Stimulated activated CD4-positive, alpha-beta T cell treated with anti-CD3 and anti-CD28 coated beads, Interleukin-1b, Interleukin-23, amount 100 ng/mL, for 4 hours (primary cell): ENCODE measurements at regions not wholly inside any gene's neighbourhood (a gene's known extent, or its start where the extent isn't known, plus 50 kb on each side); places are given as distances from the start of the nearest gene placed in this dataset.
"Not testable (repeated sequence)": the region's sequence is repeated elsewhere in the genome, so short reads cannot be mapped to it uniquely, and the experiment has no call there.

ENCODE experiments used
- DNase-seq, 2 donors: peaks; one replicate each; pipeline ENCODE4 v3.0.0-alpha.2; 2020; ENCODE audit warnings: low read depth in 2 of 2

DNA sequence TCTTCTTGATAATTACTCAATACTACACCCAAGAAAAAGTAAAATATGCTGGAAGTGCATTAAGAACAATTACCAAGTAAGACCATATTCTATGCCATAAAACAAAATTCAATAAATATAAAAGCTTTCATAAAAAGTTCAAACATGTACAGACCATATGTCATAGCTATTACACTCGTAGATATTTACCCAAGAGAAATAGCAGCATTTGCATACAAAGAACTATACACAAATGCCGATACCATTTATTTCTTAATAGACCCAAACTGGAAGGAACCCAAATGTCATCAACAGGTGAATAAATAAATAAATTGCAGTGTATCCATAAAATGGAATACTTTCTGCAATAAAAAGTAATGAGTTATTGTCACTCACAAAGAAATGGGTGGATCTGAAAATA lies 78.3 kb upstream of the SLC16A7 start:
- DNase-seq, result no peak

DNA sequence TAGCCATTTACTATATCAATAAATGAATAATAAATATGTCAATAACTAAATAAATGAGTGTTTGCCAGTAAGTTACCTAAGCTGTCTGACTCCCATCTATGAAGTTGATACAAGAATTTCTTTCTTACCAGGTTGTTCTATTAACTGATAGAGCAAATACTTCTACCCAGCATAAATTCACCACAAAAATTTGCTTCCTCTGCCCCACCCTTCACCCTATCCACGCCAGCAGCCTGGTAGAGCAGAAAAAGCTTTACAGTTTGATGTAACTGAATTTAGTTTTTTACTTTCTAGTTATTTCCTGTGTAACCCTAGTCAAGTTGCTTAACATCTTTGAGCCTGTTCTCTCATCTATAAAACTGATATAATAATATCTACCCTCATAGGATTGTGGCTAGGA lies 94.9 kb upstream of the SLC16A7 start:
- no peak for DNase-seq

DNA sequence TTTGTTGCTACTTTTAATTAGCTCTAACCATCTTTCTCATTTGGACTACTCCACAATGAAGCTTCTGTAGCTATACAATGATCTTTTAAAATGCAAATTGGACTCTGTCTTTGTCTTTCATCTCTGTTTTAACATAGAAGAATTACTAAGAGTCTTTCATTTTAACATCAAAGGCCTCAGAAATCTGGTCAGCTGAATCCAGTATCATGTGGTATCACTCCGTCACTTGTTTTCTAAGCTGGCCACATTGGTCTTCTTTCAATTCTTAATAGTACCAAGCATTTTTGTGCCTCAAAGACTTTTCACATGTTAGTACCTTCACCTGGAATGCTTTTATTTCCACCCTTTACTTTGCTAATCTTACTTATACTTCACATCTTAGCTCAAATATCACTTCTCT lies 95.5 kb upstream of the SLC16A7 start:
- DNase-seq, result no peak

DNA sequence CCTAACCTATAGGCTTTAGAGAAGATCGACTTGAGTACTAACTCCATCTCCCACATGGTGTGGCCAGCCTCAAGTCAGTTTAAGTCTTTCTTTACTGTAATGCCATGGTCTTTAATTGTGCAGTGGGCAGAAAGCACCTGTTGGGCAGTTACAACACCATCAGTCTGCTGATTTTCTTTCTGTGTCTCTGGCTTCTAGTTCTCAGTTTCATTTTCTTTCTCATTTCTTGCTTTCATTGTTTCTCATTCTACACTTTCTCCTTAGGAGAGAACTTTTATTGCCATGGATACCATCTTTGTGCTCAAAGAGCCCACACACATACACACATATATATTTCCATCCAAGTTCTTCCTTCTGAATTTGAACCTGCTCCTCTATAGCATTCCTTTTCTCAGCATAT lies 96.1 kb upstream of the SLC16A7 start:
- DNase-seq, result no peak

DNA sequence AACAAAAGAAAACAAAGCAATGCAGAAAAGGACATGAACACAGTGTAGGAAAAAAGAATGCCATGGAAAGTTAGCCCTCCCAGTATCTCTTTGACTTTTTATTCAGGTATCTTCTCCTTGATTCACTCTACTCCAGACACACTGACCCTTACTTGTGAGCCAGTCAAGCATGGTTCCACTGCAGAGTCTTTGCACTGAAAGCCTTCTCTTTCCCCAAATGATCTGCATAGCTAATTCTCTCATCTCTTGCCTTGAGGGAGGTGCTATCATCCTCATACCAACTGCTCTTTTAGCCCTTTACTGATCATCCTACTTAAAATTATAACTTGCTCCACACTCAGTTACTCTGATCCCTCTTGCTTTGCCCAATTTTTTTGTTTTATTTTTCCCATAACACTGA lies 101.2 kb upstream of the SLC16A7 start:
- DNase-seq, result no peak

DNA sequence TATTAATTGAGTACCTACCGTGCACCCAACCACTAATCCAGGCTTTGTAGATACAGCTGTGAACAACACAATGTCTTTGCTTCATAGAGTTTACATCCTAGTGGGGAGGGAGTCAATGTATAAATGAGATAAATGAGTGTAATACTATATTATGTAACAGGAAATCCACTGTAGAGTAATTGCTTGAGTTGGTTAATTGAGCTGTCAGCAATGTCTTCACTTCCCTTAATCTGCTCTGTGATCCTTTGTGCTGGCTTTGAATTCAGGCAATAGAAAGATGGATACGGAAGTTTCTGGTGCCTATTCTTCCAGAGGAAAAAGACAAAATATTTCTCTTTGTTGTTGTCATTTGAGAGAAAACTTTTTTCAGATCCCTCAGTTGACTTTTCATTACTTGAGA lies 104.0 kb upstream of the SLC16A7 start:
- DNase-seq, result no peak

DNA sequence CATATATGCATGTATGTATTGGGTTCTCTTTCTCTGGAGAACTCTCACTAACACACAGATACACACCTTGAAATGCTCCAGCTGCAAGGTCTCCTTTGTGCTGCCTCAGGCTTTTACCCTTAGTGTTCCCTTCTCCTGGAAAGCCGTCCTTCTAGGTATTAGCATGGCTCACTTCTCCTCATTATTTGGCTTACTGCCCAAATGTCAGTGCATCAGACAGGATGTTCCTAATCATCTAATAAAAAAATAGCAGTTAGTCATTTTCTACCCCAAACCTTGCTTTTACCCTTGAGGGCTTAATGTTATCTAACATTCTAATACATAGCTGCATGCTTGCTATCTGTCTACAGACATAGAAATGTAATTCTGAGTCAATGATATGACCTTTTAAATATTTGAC lies 109.0 kb upstream of the SLC16A7 start:
- DNase-seq, result no peak

DNA sequence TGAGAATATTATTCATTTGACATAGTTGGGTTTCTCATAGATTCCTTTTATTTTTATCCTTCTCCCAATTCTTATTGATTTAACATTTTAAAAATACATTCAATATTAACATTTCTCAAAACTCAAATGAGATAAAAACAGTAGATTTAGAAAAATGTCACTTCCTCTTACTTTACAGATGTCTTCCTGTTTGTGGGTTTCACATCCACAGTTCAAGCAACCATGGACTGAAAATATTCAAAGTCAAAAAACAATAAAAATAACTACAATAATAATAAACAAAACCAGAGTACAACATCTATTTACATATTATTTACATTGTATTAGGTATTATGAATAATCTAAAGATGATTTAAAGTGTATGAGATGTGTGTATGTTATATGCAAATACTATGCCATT lies 111.3 kb upstream of the SLC16A7 start:
- no peak for DNase-seq

DNA sequence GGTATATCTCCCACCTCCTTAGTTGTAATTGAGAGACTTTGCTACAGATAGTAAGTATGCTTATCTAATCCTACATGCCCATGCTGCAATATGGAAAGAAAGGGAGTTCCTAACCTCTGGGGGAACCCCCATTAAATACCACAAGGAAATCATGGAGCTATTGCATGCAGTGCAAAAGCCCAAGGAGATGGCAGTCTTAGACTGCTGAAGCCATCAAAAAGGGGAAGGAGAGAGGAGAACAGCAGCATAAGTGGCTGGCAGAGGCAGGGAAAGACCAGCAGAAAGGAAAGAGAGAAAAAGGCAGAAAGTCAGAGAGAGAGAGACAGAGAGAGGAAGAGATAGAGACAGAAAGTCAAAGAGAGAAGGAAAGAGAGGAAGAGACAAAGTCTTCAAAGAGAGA lies 121.6 kb upstream of the SLC16A7 start:
- not testable (repeated sequence) for DNase-seq

DNA sequence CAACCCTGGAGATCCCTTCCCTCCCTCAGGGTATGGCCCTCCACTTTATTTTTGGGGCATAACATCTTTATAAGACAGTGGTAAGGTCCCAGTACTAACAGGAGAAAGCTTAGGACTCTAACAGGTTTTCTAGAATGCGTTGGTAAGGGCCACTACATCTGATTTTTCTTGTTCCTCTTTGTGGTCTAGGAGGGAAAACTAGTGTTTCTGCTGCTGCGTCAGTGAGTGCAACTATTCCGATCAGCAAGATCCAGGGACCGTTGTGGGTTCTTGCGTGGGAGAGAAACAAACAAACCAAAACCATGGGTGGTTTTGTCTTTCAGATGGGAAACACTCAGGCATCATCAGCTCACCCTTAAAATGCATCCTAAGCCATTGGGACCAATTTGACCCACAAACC lies 123.6 kb upstream of the SLC16A7 start:
- DNase-seq, result no peak

DNA sequence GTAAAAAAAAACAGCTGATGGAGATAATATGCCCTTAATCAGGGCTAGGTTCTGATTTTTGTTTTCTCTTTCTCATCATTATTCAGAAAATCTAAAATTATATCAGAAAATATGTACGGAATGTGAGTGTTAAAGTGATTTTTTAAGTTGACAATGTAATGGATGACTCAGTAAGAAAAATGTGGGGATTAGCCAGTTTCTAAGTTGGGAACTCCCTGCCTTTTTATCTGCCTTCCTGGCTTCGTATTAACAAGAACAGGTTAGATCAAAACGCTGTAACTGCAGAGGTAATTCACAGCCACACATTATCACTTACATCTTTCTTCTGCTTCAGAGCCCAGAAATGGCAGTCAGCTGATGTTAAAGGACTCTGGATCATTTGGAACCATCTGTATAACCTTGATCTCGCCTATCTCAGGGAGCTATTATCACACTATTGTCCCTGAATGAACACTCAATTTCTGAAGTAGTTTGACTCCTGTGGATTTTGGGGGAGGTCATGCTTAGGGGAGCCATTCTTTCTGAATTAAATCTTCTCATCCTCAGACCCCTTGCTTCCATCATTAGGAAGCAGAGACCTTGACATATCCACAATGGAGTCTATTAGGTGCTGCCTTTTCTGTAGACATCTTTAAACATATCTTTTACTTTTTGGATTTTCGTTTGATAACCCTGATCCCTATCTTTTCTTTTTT lies 135.7 kb upstream of the SLC16A7 start:
- no peak for DNase-seq

DNA sequence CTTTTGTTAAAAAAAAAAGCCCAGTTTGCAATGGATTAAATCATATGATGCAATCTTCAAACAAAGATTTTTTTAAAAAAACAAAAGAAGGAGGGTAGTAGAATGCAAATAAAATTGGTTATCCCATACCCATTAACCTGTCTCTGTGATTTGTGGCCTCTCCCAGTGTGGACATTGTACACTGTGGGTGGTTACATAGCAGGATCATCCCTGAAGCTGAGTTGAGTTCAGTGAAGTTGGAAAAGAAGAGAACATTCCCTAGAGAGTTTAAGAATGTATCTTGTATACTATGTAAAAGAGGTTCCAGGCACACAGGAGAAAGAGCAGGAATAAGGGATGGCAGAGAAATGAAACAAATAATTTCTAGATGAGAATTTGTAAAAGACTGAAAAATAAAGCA lies 142.4 kb upstream of the SLC16A7 start:
- DNase-seq, result no peak

DNA sequence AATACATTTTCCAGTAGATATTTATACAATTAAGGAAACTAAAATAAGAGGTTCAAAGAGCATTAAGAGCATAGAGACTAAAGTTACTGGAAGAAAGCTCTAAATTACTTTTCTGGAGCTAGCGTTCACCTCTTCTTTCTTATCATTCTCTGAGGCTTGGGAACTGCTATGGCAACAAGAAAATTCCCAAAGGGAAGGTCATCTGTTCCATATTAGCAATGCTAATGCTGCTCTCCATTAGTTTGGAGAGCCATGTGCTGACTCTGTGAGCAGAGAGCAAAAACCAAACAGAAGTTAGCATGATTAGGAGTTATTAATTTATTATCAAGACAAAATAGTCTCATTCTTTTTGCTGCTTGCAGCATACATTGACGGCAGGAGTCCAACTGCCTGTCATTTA lies 143.1 kb upstream of the SLC16A7 start:
- no peak for DNase-seq

DNA sequence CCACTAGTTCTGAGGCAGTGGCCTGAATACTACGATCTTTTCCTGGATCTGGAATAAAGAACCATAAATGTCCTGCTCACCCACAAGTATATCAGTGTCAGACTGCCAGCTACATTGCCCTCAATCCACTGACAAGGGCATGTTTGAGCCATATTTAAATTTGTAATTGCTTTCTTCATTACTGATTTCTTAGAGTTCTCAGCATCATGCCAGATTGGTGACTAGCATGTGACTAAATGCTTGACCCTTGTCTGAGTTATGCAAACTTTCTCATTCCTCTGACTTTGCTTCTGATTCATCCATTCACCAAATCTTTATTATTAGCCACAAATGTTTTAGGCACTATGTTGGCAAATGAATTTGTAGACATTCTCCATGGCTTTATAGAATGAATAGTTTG lies 143.6 kb upstream of the SLC16A7 start:
- no peak for DNase-seq

DNA sequence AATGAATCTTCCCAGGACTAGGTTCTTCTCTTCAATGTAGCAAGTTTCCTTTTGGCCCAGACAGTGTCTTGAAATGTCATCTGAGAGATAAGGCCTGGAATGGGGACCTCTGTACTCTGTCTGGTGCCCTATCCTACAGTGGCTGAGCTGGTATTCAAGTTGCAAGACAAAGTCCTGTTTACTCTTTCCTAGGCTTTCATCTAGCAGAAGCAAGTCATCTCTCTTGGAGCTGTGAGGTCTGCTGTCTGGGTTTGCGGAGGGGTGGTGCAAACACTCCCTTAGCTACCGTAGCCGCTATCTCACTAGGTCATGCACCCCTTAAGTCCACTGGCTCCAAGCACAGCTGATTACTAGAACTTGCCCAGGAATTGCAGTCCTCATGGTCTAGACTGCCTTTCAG lies 149.7 kb upstream of the SLC16A7 start:
- DNase-seq, result no peak

DNA sequence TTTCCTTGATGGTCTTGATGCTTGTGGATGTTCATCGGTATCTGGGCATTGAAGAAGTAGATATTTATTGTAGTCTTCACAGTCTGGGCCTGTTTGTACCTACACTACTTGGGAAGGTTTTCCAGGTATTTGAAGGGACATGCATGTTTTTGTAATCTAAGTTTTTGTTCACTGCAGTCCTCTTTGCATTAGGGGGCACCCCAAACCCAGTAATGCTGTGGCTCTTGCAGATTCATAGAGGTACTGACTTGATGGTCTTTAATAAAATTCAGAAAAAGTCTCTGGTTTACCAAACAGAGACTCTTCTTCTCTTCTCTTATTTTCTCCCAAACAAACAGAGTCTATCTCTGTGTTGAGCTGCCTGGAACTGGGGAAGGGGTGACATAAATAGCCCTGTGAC lies 150.9 kb upstream of the SLC16A7 start:
- no peak for DNase-seq

DNA sequence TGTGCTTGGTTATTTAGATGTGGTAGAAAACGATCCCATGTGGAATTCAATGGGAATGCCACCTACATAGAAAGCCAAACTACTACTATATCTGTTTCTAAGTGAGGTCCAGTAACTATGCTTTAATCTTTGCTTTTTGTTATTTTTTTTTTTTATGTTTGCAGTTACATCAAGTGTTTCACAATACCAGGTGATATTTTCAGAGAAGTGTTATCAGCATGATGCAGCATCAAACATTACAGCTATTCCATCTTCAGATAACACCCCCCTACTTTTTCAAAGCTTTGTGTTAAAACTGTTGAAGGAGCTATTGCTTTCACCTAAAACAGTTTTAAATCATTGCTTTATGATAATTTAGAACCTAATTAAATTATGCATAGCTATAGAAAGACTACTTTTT lies 163.8 kb upstream of the SLC16A7 start:
- no peak for DNase-seq

DNA sequence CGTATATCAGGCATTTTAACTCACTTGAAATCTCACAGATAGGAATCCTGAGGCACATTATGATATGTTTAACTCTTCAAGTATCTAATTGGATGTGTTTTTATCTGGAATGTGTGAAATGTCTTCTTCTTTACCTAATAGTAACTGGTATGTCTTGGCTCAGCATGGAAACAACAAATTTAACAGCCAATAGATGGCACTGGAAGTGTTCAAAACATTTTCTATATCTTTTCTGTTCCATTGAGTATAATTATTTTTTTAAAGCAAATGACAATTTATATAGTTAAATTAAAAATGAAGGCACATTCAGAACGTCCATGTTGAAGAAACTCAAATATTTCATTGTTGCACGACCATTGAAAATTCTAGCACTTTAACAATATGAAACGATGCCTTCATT lies 164.6 kb upstream of the SLC16A7 start:
- no peak for DNase-seq

DNA sequence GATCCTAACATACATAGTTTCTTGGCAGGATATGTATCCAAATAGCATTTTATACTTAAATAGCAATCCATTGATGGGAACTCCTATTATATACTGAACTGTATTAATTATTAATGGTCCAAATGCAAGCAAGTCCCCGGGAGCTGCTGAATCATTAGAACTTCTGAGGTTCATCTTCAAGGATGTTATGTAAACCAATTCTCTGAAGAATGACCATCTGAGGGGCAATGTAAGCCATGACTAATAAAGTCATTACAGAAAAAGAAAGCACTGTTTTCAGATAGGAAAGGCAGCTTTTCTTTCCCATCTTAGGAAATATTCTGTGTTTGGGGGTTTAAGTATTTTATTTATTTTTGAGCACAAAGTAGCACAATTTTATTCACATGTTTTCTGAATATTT lies 166.1 kb upstream of the SLC16A7 start:
- no peak for DNase-seq

DNA sequence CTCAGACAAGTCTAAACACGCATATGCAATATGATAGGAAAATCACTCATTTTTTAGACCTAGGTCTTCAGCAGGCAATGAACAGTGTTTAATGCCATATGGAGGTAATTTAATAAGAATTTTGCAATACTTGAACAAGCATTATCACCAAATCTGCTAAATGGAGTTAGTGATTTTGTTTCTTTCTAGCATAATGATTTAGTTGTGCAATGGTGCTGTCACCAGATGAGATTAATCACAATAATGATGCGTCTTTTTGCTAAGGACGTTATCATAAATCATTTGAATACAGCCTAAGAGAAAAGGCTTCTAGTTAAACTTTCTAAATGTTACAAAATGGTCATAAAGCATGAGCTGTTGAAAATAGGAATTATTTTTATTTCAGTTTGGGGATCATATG lies 170.0 kb upstream of the SLC16A7 start:
- DNase-seq, result no peak

DNA sequence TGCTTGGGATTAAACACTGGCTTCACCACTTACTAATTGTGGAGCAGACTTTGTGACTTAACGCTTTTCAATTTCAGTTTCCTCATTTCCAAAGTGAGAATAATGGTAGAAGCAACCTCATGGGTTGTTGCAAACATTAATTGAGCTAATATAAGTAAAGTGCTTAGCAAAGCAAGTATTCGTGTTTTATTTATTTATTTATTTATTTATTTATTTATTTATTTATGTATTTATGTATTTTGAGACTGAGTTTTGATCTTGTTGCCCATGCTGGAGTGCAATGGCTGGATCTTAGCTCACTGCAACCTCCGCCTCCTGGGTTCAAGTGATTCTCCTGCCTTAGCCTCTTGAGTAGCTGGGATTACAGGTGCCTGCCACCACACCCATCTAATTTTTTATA lies 171.2 kb upstream of the SLC16A7 start:
- DNase-seq, result not testable (repeated sequence)

DNA sequence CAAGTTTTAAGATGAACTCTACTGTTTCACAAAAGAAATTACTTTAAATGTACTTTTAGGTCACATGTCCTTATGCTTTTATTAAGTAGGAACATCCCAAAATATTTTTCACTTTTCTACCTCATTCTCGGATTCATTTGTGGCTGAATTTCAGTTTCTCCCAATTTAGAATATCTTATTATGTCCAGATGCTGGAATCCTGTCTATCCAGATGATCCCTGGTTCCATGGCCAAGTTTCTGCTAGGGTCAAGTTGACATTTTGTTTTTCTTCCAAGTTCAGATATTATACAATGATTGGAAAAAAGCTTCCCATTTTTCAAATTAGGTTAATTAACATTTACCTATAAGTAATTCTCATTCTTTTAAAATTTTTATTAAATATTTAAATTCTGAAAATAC lies 181.8 kb upstream of the SLC16A7 start:
- DNase-seq, result no peak

DNA sequence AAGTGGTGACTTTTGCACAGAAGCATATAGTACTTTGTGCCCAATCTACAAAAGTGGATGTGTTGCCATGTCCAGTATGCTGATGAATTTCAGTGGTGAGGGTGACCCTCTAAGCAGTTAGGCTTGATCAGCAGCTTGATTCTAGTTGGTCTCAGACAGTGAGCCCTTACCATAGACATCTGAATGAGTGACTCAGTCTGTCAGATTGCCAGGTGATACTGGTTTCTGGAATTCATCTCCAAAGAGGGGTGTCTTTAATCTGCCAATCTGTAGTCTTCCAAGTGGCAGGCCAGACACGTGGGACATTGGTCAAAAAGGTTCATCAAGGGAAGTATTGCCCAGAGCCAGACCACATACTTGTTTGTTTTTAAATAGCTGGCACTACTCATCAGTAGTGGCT lies 187.4 kb upstream of the SLC16A7 start:
- no peak for DNase-seq

DNA sequence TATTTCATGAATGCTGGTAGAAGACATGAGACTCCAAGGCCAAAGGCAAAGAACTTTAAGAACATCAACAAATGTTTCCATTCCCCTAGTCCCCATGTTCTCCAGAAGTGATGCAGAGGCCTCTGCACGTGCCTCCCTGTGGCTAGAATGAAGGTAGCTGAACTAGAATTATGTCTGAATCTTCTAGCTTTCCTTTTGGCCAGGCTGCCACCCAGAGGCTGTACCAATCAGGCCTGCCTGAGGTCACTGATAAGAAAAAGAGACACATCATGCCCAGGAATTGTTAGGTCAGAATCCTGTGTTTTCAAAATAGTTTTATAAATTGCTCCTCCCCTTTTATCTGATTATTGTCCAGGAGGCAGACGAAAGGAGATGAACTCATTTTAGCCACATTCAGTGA lies 188.0 kb upstream of the SLC16A7 start:
- DNase-seq, result no peak

DNA sequence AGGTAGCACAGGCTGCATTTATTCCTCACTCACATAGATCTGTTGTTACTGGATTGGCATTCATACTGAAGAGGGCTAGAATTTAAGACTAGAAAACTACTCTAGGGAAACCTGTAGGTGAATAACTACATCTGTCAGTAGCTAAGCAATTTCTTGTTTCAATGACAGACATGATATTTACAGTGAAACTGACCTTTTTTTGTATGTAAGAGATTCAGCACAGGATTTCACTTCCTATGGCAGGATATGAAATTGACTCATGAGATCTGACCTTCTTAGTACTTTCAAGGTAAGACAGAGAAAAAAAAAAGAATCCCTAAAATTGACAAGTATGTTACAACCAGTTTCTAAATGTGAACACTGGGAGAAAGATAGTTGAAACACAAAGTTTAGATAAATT lies 189.8 kb upstream of the SLC16A7 start:
- DNase-seq, result no peak
